Suppressor macrophage (primary cell): ENCODE measurements at regions not wholly inside any gene's neighbourhood (a gene's known extent, or its start where the extent isn't known, plus 50 kb on each side); places are given as distances from the start of the nearest gene placed in this dataset.
"Not testable (repeated sequence)": the region's sequence is repeated elsewhere in the genome, so short reads cannot be mapped to it uniquely, and the experiment has no call there.

Source experiments
- DNase-seq, 4 experiments: peaks; one replicate each; pipeline ENCODE4 v3.0.0-alpha.2; 2020 to 2022

GRCh38 chr2:101610750-101611315 is 86.7 kb upstream of the MAP4K4 start:
- peak in 2 of 4 experiments; percentile 25 to 46 for DNase-seq

- DNase-seq = no peak
Measured at GRCh38 chr2:101609433-101609832, 88.1 kb upstream of the MAP4K4 start.

DNA sequence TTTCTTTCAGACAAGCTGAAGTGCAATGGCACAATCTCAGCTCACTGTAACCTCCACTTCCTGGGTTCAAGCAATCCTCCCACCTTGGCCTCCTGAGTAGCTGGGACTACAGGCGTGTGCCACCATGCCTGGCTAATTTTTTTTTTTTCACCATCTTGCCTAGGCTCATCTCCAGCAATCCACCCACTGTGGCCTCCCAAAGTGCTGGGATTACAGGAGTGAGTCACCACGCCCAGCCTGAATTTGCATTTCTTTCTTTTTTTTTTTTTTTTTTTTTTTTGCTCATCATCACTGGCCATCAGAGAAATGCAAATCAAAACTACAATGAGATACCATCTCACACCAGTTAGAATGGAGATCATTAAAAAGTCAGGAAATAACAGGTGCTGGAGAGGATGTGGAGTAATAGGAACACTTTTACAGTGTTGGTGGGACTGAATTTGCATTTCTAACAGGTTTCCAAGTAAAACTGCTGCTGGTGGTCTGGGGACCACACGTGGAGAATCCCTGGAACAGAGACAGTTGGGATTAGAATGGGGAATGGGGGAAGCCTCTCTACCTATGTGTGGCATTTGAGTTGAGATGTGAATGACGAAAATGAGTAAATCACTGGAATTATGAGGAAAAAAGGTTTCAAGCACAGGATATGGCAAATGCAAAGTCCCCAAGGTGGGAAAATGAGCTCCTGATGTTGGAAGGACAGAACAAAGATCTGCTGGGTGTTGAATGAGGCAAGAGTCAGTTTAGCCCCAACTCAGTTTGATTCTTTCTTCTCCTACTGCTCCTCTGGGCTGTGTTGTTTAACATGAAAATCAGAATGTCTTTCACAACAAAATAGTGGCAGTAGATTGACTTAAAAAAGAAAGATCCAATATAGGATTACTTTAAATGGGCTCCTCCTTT is 88.8 kb upstream of the MAP4K4 start:
- peak in 1 of 4 experiments; percentile 24 for DNase-seq

DNA sequence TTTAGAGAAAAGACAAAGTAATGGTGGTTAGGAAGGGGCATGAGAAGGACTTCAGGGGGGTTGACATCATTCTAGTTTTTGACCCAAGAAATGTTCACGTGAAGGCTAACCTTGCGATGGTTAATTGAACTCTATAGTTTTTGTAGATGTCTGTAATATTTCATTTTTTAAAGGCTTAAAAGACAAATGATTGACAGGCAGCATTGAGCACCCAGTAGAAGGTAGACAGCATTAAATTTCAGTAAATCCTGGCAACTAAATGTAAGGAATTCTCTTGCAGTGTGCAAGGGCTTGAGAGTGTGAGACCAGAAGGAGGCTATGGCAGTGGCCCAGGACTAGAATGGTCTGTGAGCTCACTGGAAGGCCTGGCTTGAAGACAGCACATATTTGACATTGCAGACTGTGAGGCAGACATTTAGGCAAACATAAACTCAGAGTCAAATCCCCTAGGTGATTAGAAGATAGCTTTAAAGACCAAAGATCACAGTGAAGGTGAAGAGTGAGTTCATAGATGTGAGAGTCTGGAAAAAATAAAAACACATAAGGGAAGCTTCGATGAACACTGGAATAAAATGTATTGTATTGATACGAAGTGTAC is 100.1 kb upstream of the MAP4K4 start:
- no peak for DNase-seq

- DNase-seq = no peak
Measured at GRCh38 chr2:101596333-101596732, 101.2 kb upstream of the MAP4K4 start.

DNA sequence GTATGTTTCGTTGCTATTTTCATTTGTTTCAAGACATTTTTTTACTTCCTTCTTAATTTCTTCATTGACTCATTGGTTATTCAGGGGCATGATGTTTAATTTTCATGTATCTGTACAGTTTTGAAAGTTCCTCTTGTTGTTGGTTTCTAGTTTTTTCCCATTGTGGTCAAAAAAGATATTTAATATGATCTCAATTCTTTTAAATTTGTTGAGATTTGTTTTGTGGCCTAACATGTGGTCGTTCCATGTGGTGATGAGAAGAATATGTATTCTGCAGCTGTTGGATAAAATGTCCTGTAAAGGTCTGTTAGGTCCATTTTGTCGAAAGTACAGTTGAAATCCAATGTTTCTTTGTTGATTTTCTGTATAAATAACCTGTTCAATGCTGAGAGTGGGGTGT is 110.3 kb upstream of the MAP4K4 start:
- peak in 1 of 4 experiments; percentile 22 for DNase-seq

- DNase-seq = no peak
Measured at GRCh38 chr2:101583861-101584260, 108.9 kb upstream of the RFX8 start.

GRCh38 chr2:101581675-101582299 is 106.9 kb upstream of the RFX8 start:
- DNase-seq = no peak

- DNase-seq = no peak
Measured at GRCh38 chr2:101580528-101580927, 105.6 kb upstream of the RFX8 start.

- no peak for DNase-seq
Measured at GRCh38 chr2:101578671-101579070, 103.8 kb upstream of the RFX8 start.

DNA sequence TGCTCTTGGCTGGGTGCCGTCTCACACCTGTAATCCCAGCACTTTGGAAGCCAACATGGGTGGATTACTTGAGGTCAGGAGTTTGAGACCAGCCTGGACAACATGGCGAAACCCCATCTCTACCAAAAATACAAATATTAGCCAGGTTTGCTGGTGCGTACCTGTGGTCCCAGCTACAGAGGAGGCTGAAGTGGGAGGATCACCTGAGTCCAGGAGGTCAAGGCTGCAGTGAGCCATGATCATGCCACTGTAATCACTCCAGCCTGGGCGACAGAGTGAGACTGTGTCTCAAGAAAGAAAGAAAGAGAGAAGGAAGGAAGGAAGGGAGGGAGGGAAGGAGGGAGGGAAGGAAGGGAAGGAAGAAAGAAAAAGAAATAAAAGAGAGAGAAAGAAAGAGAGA is 103.2 kb upstream of the RFX8 start:
- not testable (repeated sequence) for DNase-seq

GRCh38 chr2:101577173-101577572 is 102.3 kb upstream of the RFX8 start:
- DNase-seq = no peak

- no peak for DNase-seq
Measured at GRCh38 chr2:101574622-101575021, 99.7 kb upstream of the RFX8 start.

DNA sequence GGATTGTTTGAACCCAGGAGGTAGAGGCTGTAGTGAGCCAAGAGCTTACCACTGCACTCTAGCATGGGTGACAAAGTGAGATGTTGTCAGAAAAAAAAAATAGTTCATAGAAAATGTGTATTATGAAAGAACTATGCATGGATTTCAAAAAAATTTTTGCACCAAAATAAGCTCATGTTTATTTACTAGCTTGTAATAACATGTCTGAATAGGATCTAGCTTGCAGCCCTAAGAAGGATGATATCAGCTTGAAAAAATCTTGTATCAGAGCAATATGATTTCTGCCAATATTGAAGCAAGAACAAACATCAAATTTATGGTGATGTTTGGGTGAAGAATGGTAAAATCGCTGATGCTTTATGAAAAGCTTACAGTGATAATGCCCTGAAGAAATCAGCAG is 97.0 kb upstream of the RFX8 start:
- DNase-seq = no peak

- DNase-seq = peak in 2 of 4 experiments; percentile 27 to 34
Measured at GRCh38 chr2:101569886-101570520, 95.1 kb upstream of the RFX8 start.

- DNase-seq = no peak
Measured at GRCh38 chr2:101568969-101569368, 94.1 kb upstream of the RFX8 start.

DNA sequence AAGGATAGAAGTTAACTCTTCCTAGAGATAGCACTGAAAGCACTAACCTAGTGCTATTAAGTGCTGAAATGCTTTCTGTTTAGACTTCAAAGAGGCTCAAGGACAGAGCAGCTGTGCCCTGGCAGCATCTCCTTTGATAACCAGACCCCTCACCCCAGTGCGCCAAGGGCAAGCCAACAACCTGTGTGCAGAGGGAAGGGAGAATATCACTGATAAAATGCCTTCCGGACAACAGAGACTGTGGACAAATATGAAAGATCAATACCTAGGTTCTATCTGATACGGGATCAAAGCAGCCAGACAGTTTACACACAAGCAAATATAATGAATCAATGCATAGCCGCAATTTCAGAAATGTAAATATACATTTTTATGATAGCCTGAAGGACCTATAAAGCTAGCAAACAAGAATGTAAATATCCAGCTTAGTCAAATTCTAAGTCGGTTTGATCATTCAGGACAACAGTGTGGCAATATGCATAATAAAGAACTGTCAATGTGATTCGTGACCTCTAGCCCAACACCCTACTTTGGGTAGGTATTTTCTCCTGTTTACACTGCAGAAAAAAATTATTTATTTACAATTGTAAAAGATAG is 91.8 kb upstream of the RFX8 start:
- no peak for DNase-seq

DNA sequence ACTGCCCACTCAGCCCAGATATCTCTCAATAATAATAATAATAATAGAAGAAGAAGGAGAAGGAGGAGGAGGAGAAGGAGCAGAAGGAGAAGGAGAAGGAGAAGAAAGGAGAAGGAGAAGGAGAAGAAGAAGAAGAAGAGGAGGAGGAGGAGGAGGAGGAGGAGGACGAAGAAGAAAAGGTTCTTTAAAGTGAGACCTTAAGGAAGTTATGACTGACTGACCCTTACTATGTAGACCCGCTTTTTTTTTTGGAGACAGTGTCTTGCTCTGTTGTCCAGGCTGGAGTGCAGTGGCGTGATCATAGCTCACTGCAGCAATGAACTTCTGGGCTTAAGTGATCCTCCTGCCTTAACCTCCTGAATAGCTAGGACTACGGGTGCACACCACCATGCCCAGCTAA is 88.9 kb upstream of the RFX8 start:
- DNase-seq = no peak

GRCh38 chr2:101560780-101561315 is 85.9 kb upstream of the RFX8 start:
- DNase-seq = peak; percentile 42 to 75 (median 61)

- DNase-seq = no peak
Measured at GRCh38 chr2:101559551-101559950, 84.6 kb upstream of the RFX8 start.

DNA sequence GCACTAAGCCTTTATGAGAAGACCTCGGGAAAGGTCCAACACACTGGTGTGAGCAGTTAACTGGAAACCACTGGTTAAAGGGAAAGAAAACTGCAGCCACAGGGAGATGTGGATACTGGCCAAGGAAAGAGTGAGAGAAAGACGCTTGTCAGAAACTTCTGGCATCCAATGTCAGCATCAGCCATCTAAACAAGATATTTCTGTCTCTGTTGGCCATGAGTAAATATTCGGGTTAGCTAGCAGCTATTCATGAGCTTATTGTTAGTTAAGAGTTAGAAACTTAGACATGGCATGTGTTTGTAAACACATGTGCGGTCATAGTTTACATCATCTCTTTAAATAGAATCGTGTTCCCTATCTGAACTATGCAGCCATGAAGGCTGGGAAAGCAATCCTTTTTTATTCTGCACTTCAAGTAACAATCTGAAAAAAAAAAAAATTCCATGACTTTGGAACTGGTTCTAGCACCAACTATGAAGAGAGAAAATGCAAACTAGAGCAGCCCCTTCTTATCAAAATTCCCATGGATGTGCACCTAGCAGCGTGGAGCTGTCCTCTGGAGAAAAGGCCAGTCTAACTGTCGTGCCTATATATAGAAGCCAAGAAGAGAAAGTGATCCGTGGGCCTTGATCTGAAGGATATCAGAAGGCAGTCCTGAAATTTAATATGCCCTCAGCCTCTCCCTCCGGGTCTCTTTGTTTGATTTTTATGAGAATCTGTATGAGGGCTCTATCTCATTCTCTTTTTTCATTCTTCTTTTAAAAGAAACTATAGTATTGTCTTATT is 84.0 kb upstream of the RFX8 start:
- DNase-seq = no peak
